Activated naive CD4-positive, alpha-beta T cell treated with anti-CD3 and anti-CD28 coated beads for 36 hours (primary cell): ENCODE measurements at regions not wholly inside any gene's neighbourhood (a gene's known extent, or its start where the extent isn't known, plus 50 kb on each side); places are given as distances from the start of the nearest gene placed in this dataset.

Experiments
- CTCF ChIA-PET: fragments of 350-600 bp; sonication (Branson Sonifier 250); formaldehyde crosslinking; loops from one replicate; lab custom pipeline; 2021; ENCODE audit warnings: antibody characterized with exemption; lab: Charles Lee
- DNase-seq: peaks from one replicate; pipeline ENCODE4 v3.0.0-alpha.2; 2020
- H3K27ac Mint-ChIP-seq: one replicate; pipeline ENCODE4 v1.8.0; 2021; ENCODE audit warnings: mild to moderate bottlenecking, mixed read lengths
- H3K27me3 Mint-ChIP-seq: one replicate; pipeline ENCODE4 v1.8.0; 2021; ENCODE audit warnings: low read depth, mixed read lengths
- H3K36me3 Mint-ChIP-seq: one replicate; pipeline ENCODE4 v1.8.0; 2021; ENCODE audit warnings: low read depth, mixed read lengths
- H3K4me1 Mint-ChIP-seq: one replicate; pipeline ENCODE4 v1.8.0; 2021; ENCODE audit warnings: low read depth, mixed read lengths
- H3K4me3 Mint-ChIP-seq: one replicate; pipeline ENCODE4 v1.8.0; 2021; ENCODE audit warnings: mild to moderate bottlenecking, moderate library complexity, mixed read lengths
- H3K9me3 Mint-ChIP-seq: one replicate; pipeline ENCODE4 v1.8.0; 2021; ENCODE audit warnings: mixed read lengths
- intact Hi-C: fragments of 100-400 bp; cut with micrococcal nuclease; formaldehyde crosslinking; loops from one replicate; pipeline ENCODE4 v1.15.1; 2023

DNA sequence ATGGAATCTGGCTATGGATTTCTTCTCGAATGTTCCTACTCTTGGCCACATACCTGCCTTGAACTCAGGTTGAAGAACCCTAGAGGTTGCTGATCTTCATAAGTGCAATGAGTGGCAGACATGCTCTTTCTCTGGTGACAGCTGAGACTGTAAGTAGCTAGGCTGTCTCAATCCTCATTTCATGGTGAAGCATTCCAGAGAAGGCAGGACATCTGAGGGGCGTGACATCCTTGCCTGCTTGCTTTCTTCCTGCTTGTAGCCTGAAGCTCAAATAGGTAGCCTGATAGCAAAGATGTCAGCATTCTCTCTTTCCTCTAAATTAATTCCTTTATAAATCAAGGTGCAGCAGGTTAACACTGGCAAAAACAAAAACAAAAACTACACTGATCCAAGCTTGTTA lies 114.6 kb upstream of the MAGI3 start:
- no peak for DNase-seq
- no peaks in the 10 kb centered on the region for H3K36me3 Mint-ChIP-seq
- H3K9me3 Mint-ChIP-seq = no peaks in the 10 kb centered on the region
- no peaks in the 10 kb centered on the region for H3K4me1 Mint-ChIP-seq
- H3K27ac Mint-ChIP-seq = no peak overlapping the region
- H3K27me3 Mint-ChIP-seq = peaks cover 12% of the 10 kb centered on the region
- CTCF ChIA-PET = no interaction called here
- no peak overlapping the region for H3K4me3 Mint-ChIP-seq
- intact Hi-C loops = no loop called here

DNA sequence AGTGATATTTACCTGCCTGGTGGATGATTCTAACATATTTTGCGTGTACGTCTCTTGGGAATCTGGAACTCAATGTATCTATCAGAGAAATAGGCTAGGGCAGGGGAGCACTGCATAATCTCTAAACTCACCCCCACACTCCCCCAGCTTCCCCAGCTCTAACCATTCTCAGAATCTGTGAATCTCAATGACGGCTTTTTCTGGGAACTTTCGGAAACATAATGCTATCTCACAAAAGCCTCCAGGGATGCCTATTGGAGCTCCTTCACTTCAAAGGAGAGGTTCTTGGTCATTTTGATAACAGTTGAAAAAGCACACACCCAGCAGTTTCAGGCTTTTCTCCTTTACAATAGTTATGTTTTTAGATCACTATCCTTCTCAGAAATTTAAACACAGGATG lies 113.8 kb upstream of the MAGI3 start:
- no peak overlapping the region for H3K27ac Mint-ChIP-seq
- CTCF ChIA-PET = no interaction called here

DNA sequence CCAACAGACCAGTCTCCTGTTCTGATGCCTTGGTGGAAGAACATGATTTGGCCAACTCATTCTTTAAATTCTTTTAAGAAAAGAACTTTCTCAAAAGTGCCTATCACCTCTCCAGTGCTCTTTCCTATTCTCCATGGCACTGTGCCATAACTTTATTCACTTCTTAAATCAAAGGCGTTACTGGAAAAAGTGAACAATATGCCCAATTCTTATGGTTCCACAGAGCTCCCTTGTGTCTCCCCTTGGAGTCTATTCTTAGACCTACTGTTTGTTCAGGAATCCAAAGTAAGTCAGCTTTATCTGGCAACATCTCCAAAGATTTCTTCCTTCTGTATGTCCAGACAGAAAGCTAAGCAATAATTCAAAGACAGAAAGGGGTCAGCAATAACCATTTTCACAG lies 111.9 kb upstream of the MAGI3 start:
- Mint-ChIP-seq H3K9me3 (no peaks in the 10 kb centered on the region), H3K4me1 (no peaks in the 10 kb centered on the region), H3K27me3 (peaks cover 7% of the 10 kb centered on the region), H3K36me3 (no peaks in the 10 kb centered on the region), H3K4me3 (no peak overlapping the region), H3K27ac (no peak overlapping the region)
- no peak for DNase-seq
- CTCF ChIA-PET = no interaction called here
- intact Hi-C loops = no loop called here

More for the DNA sequence above, 113.8 kb upstream of the MAGI3 start:
- intact Hi-C loops = no loop called here
- Mint-ChIP-seq H3K36me3 (no peaks in the 10 kb centered on the region), H3K4me3 (no peak overlapping the region), H3K27me3 (peaks cover 12% of the 10 kb centered on the region), H3K4me1 (no peaks in the 10 kb centered on the region), H3K9me3 (no peaks in the 10 kb centered on the region)
- no peak for DNase-seq

DNA sequence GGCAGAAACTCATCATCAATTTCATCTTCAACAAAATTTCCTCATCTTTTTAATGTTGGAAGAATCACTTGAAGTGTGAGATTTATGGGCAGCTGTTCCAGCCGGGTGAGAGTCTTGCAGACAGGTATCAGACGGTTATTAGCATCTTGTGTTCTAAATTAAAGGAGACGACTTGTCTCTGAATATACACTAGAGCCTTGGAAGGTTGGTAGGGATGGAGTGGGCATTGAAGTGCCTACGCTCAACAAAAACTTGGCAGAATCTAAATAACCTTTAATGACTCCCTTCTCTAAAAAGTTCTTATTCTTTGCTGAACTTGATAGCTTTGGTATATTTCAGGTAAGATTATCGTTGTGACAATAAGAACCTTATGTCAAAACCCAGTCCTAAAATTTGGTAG lies 111.5 kb upstream of the MAGI3 start:
- intact Hi-C loops = no loop called here
- Mint-ChIP-seq H3K4me3 (no peak overlapping the region), H3K36me3 (no peaks in the 10 kb centered on the region), H3K4me1 (no peaks in the 10 kb centered on the region), H3K27me3 (peaks cover 7% of the 10 kb centered on the region), H3K9me3 (no peaks in the 10 kb centered on the region), H3K27ac (no peak overlapping the region)
- CTCF ChIA-PET = no interaction called here
- DNase-seq = no peak

DNA sequence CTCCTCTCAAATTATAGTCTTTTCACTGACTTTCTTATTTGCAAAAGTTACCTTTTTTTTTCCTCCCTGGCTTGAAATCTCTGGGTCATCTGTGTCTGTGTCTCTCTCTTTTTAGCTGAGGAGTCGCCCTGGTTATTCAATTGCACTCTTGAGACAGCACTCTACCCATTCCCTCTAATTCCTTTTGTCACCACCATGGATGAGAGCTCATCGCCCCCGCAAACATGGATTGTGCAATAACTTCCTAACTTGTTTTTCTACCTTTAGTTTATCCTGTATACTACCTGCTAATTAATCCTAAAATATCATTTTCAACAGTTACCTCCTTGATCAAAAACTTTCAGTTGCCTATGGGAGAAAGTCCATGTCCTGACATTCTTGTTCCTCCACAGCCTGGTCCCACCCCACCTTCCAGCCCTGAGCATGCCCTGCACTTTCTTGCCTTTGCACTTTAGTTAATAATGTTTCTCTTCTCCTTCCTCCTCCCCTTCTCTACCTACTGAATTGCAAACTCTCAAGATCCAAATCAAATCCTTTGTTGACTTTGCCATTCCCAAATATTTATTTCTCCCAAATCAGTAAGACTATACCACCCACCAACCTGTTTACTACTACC lies 110.4 kb upstream of the MAGI3 start:
- CTCF ChIA-PET = no interaction called here
- Mint-ChIP-seq H3K4me3 (no peak overlapping the region), H3K9me3 (no peaks in the 10 kb centered on the region), H3K36me3 (no peaks in the 10 kb centered on the region), H3K27me3 (peaks cover 7% of the 10 kb centered on the region), H3K27ac (no peak overlapping the region), H3K4me1 (no peaks in the 10 kb centered on the region)
- intact Hi-C loops = no loop called here
- no peak for DNase-seq

GRCh38 chr1:113280581-113280980 lies 109.7 kb upstream of the MAGI3 start:
- no peaks in the 10 kb centered on the region for H3K36me3 Mint-ChIP-seq
- intact Hi-C loops = no loop called here

GRCh38 chr1:113281550-113281949 lies 108.8 kb upstream of the MAGI3 start:
- Mint-ChIP-seq H3K27ac (no peak overlapping the region), H3K9me3 (no peaks in the 10 kb centered on the region), H3K36me3 (no peaks in the 10 kb centered on the region), H3K4me1 (no peaks in the 10 kb centered on the region), H3K4me3 (no peak overlapping the region), H3K27me3 (no peaks in the 10 kb centered on the region)
- CTCF ChIA-PET = no interaction called here
- no peak for DNase-seq
- intact Hi-C loops = no loop called here

More at GRCh38 chr1:113280581-113280980, 109.7 kb upstream of the MAGI3 start:
- CTCF ChIA-PET = no interaction called here
- Mint-ChIP-seq H3K4me3 (no peak overlapping the region), H3K9me3 (no peaks in the 10 kb centered on the region), H3K27me3 (peaks cover 1% of the 10 kb centered on the region), H3K27ac (no peak overlapping the region), H3K4me1 (no peaks in the 10 kb centered on the region)
- no peak for DNase-seq

DNA sequence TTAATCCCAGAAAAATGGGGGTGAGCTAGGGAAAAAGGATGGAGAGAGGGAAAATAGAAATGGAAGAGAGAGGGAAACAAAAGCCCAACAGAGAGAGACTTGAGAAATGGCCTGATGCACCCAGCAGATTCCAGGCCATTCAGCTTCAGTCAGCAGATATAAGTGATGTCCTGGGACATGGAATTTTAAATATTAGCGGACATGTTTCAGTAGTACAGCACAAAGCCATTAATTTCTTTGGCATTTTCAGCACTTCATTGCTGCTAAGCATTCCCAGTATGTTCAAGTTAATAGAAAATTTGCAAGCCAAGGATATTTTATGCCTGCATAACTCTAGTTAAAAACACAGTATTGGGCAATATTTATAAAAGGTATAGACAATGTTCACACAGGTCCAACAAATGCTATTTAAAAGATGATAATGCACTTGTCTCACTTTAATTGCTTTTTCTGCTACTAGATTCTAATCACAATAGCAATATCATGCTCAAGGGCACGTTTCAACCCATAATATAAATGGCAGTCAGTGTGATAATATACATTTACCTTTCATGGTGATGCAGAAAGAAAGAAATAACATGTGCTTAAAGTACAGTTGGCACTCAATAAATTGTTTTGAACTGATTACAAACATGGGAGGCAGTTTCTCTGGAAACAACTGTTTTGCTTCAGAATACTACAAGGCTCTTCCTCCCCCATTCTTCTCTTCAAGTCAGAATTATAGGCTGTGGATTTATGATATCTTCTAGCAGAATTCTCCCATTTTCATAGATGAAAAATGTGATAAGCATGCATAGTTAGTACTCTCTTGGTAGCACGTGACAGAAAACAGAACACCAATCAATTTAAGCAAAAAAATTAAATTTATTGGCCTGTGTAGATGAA lies 108.1 kb upstream of the MAGI3 start:
- Mint-ChIP-seq H3K9me3 (no peaks in the 10 kb centered on the region), H3K27ac (no peak overlapping the region), H3K27me3 (no peaks in the 10 kb centered on the region), H3K4me3 (no peak overlapping the region), H3K4me1 (no peaks in the 10 kb centered on the region), H3K36me3 (no peaks in the 10 kb centered on the region)
- CTCF ChIA-PET = no interaction called here
- DNase-seq = no peak
- intact Hi-C loops = no loop called here

DNA sequence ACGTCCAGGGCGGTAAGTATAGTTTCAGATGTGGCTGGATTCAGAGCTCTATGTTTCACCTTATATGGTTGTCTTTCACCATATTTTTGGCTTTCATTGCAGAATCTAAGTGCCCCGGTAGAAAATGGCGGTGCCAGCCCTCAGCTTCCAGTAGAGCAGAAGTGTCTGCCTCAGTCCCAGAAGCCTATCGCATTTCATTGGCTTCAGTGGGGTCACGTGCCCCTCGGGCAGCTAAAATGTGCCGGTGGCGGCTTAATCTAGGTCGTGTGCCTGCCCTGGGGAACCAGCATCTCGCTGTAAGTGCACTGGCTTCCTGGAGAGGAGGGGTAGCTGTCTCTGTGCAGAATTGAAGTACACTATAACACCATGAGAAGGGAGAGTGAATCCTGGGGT lies 107.4 kb upstream of the MAGI3 start:
- Mint-ChIP-seq H3K27me3 (peaks cover 3% of the 10 kb centered on the region), H3K9me3 (no peaks in the 10 kb centered on the region), H3K36me3 (no peaks in the 10 kb centered on the region), H3K27ac (no peak overlapping the region), H3K4me3 (no peak overlapping the region), H3K4me1 (no peaks in the 10 kb centered on the region)
- DNase-seq = no peak
- CTCF ChIA-PET = no interaction called here
- intact Hi-C loops = no loop called here

DNA sequence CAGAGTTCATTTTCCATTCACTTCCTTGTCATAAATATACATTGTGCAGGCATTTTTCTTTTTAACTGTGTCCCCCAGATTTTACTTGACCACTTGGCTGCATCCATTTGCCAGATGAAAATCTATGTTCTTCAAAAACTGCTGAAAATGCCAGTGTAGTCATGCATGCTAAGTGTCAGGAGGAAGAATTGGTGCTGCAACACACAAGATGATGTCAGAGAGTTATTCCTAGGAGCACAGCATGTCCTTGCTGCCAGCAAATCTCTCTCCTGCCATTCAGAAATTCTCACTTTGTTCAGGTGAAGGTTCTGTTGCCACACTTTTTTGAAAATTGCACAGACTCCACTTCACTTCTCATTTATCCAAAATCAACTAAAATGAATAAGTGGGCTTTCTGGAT lies 106.4 kb upstream of the MAGI3 start:
- no peaks in the 10 kb centered on the region for H3K4me1 Mint-ChIP-seq
- H3K27ac Mint-ChIP-seq = no peak overlapping the region
- DNase-seq = no peak
- no peak overlapping the region for H3K4me3 Mint-ChIP-seq
- intact Hi-C loops = no loop called here
- no peaks in the 10 kb centered on the region for H3K36me3 Mint-ChIP-seq
- H3K27me3 Mint-ChIP-seq = peaks cover 6% of the 10 kb centered on the region
- CTCF ChIA-PET = interaction anchor here (0.6 kb wide), 1 partner anchor 1356 kb away, joined by 3 read pairs; no protein-coding TSS in a partner anchor
- H3K9me3 Mint-ChIP-seq = no peaks in the 10 kb centered on the region

- no peaks in the 10 kb centered on the region for H3K4me1 Mint-ChIP-seq
- no peaks in the 10 kb centered on the region for H3K9me3 Mint-ChIP-seq
These were observed 104.2 kb upstream of the MAGI3 start for GRCh38 chr1:113286156-113286555.

GRCh38 chr1:113291777-113292602 lies 98.3 kb upstream of the MAGI3 start:
- Mint-ChIP-seq H3K9me3 (no peaks in the 10 kb centered on the region), H3K27ac (no peak overlapping the region), H3K27me3 (peaks cover 18% of the 10 kb centered on the region), H3K4me1 (no peaks in the 10 kb centered on the region), H3K4me3 (no peak overlapping the region), H3K36me3 (no peaks in the 10 kb centered on the region)
- intact Hi-C loops = no loop called here
- CTCF ChIA-PET = no interaction called here
- DNase-seq = no peak

More at GRCh38 chr1:113286156-113286555, 104.2 kb upstream of the MAGI3 start:
- no peaks in the 10 kb centered on the region for H3K36me3 Mint-ChIP-seq
- intact Hi-C loops = no loop called here
- no peak for DNase-seq
- H3K4me3 Mint-ChIP-seq = no peak overlapping the region
- no peak overlapping the region for H3K27ac Mint-ChIP-seq
- CTCF ChIA-PET = no interaction called here
- H3K27me3 Mint-ChIP-seq = peaks cover 11% of the 10 kb centered on the region
